ENCODE measurements at regions not wholly inside any gene's neighbourhood (a gene's known extent, or its start where the extent isn't known, plus 50 kb on each side); places are given as distances from the start of the nearest gene placed in this dataset.

GRCh38 chr12:131335456-131335855 is 375.4 kb upstream of the SFSWAP start:
- no peak overlapping the region for H2BK120ac ChIP-seq (ENCODE audit: low read depth, low read length)
- in situ Hi-C loops (cut with MboI; ENCODE audit: low sequenced_read_pairs), result no loop called here
- no peak overlapping the region for H2BK5ac ChIP-seq (ENCODE audit: low read depth, low read length, poor library complexity, severe bottlenecking)
- no peak for TF ChIP-seq FOS (IDR thresholded peaks at IDR 0.05; ENCODE audit: low read depth, low read length)
- no peak for TF ChIP-seq NFE2L2 (IDR thresholded peaks at IDR 0.05; ENCODE audit: low read depth, low read length)
- TF ChIP-seq MAFK (IDR thresholded peaks at IDR 0.05; ENCODE audit: low read depth, low read length), result no peak
- no peak for TF ChIP-seq USF2 (IDR thresholded peaks at IDR 0.05; ENCODE audit: low read depth, low read length)
- TF ChIP-seq RAD21 (IDR thresholded peaks at IDR 0.05; ENCODE audit: low read length), result no peak
- TF ChIP-seq MXI1 (IDR thresholded peaks at IDR 0.05; ENCODE audit: borderline replicate concordance, low read depth, low read length), result no peak
- TF ChIP-seq ELK1 (IDR thresholded peaks at IDR 0.05; ENCODE audit: borderline replicate concordance, low read depth, low read length), result no peak
- TF ChIP-seq CEBPB (IDR thresholded peaks at IDR 0.05; ENCODE audit: low read depth, low read length), result no peak
- TF ChIP-seq CTCF (conservative IDR thresholded peaks at IDR 0.05; ENCODE audit: low read depth, low read length), result no peak
- TF ChIP-seq MAZ (IDR thresholded peaks at IDR 0.05; ENCODE audit: borderline replicate concordance, low read depth, low read length), result no peak
- no peak for TF ChIP-seq CHD1 (IDR thresholded peaks at IDR 0.05; ENCODE audit: low read depth, low read length)
- no peak for TF ChIP-seq BHLHE40 (IDR thresholded peaks at IDR 0.05; ENCODE audit: low read depth, low read length)
- TF ChIP-seq POLR2A (IDR thresholded peaks at IDR 0.05; ENCODE audit: low read depth, low read length), result no peak
- TF ChIP-seq SMC3 (IDR thresholded peaks at IDR 0.05; ENCODE audit: low read depth, low read length), result no peak
- no peak for TF ChIP-seq RFX5 (IDR thresholded peaks at IDR 0.05; ENCODE audit: low read depth, low read length)
- no peak for TF ChIP-seq RCOR1 (IDR thresholded peaks at IDR 0.05; ENCODE audit: insufficient replicate concordance, low read length)
- intact Hi-C loops (cut with micrococcal nuclease), result no loop called here
- no TSS peak for BruUV-seq (replicated peaks)
- H2AK5ac ChIP-seq (ENCODE audit: low read depth, low read length), result no peak overlapping the region
- H3K9me1 ChIP-seq (ENCODE audit: insufficient read depth, low read length), result no peaks in the 10 kb centered on the region
- no peak overlapping the region for H3K56ac ChIP-seq (ENCODE audit: extremely low read depth, insufficient read depth, low read length)
- H3K27me3 ChIP-seq (ENCODE audit: control insufficient read depth, insufficient read depth, low read length), result no peaks in the 10 kb centered on the region
- H3K9ac ChIP-seq (ENCODE audit: low read depth, low read length), result no peak overlapping the region
- ChIA-PET POLR2A (ENCODE audit: unreplicated experiment) (no interaction called here), CTCF (no interaction called here)
- dilution Hi-C loops (cut with HindIII; ENCODE audit: low sequenced_read_pairs, unreplicated experiment), result no loop called here
- H4K20me1 ChIP-seq (ENCODE audit: insufficient read depth, low read length), result no peaks in the 10 kb centered on the region
- H3K14ac ChIP-seq (replicated peaks; ENCODE audit: low read depth, low read length), result no peak overlapping the region
- ATAC-seq (ENCODE audit: low read depth) (no peak), DNase-seq (no peak)
- no CpG with 5 or more reads among the region's 4 CpGs for WGBS, 2 experiments (ENCODE audit: extremely low coverage in 2 of 2, insufficient read length in 1 of 2)
- H2BK20ac ChIP-seq (ENCODE audit: low read depth, low read length), result no peak overlapping the region
- no peak overlapping the region for H3K4me3 ChIP-seq (ENCODE audit: insufficient read depth, low read depth, low read length)
- no peak overlapping the region for H2AFZ ChIP-seq (replicated peaks; ENCODE audit: low read length, poor library complexity)
- H3K79me1 ChIP-seq (ENCODE audit: low read depth in 1 of 2, low read length in 2 of 2), result no peaks in the 10 kb centered on the region
- H2BK15ac ChIP-seq (ENCODE audit: low read depth, low read length), result no peak overlapping the region
- H3K23ac ChIP-seq (ENCODE audit: low read depth, low read length), result no peak overlapping the region
- H3K18ac ChIP-seq (ENCODE audit: low read depth, low read length), result no peak overlapping the region
- no peaks in the 10 kb centered on the region for H3K4me1 ChIP-seq (ENCODE audit: control insufficient read depth, insufficient read depth, low read length)
- H2AK9ac ChIP-seq (replicated peaks; ENCODE audit: low read depth, low read length, poor library complexity), result no peak overlapping the region
- no peak overlapping the region for H4K8ac ChIP-seq (ENCODE audit: low read depth in 2 of 2, low read length in 2 of 2)
- H3K4me2 ChIP-seq (ENCODE audit: low read depth, low read length), result no peak overlapping the region
- no peak overlapping the region for H3K27ac ChIP-seq (ENCODE audit: insufficient read depth, low read length)
- H3K36me3 ChIP-seq (ENCODE audit: control insufficient read depth, insufficient read depth, low read length), result no peaks in the 10 kb centered on the region
- H3K9me3 ChIP-seq (ENCODE audit: control insufficient read depth, insufficient read depth, low read length), result peaks cover 8% of the 10 kb centered on the region; the same call in 1 of the 2 replicates
- no peak overlapping the region for H4K91ac ChIP-seq (ENCODE audit: insufficient read depth, low read depth, low read length)
- H4K5ac ChIP-seq (ENCODE audit: low read depth, low read length), result no peak overlapping the region
- H3K4ac ChIP-seq (ENCODE audit: low read depth, low read length), result no peak overlapping the region

All from IMR-90 (cell line).